HG02981 (cell line): ENCODE measurements at regions not wholly inside any gene's neighbourhood (a gene's known extent, or its start where the extent isn't known, plus 50 kb on each side); places are given as distances from the start of the nearest gene placed in this dataset.
"Not testable (repeated sequence)": the region's sequence is repeated elsewhere in the genome, so short reads cannot be mapped to it uniquely, and the experiment has no call there.

ENCODE experiments used
- ATAC-seq: cut with Tn5 transposase; IDR thresholded peaks from one replicate; pipeline ENCODE4 v1.9.1; 2021; ENCODE audit warnings: mild to moderate bottlenecking, moderate library complexity; ENCODE audit not compliant: unreplicated experiment

DNA sequence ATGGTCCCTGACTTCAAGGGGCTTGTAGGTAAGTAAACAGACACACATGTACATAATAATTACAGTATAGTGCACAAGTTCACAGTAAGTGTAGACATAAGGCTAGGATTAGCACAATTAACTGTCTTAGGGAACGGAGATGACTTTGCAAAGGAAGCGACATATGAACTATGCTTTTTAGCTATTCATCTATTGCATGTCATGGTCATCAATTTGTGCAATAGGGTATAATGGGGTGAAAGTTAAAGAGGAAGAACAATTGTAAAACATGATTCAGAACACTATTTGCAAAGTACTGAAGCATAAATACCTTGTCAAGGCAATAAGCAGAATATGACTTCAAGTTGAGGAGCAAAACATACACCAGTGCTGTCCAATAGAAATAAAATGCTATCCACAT lies 112.3 kb upstream of the SLC8A1 start:
- ATAC-seq = no peak

DNA sequence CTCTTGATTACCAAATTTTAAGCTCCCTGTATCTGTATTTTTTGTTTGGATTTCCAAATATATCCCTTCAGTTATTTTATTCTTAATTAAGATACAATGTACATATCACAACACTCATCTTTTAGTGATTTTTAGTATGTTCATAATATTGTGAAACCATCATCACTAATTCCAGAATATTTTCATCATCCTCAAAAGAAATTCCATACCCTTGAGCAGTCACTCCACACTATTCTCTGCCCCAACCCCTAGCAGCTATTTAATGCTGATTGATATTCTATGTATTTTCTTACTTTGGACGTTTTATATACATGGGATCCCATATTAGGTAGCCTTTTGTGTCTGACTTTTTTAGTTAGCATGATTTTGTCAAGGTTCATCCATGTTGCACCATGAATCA lies 127.4 kb upstream of the SLC8A1 start:
- ATAC-seq = no peak

DNA sequence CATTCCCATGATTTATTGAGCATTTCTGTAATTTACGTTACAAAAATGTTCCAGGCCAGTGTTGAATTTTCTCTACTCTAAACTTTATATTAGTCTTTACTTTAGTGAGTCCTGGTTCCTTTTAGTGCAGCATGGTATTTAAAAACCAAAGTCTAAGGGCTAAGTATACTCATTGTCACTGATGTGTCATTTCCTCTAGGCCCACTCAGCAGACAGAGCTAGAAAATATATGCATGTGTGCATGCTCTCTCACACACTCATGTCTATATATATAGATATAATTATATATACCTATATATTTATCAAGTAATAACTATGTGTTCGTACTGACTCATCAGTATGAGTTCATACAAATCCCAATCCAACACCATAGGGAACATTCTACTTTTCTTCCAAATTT lies 132.5 kb upstream of the SLC8A1 start:
- no peak for ATAC-seq

DNA sequence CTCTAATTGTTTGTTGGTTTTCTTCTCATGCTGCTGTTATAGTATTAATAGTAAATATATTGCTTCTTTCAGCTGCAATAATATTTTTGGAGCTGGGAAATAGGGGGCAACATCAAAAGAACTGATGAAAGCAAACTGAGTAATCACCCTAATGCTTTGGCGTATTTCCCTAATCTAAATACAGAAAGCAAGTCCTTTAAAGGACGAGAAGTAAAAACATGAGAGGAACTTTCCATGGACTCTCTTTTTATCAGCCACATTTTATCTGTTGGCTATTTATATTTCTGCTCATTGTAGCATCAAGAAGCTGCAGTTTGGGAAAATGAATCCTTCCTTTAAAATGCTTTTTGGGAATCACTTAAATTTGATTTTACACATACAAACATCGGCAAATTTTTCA lies 139.9 kb upstream of the SLC8A1 start:
- no peak for ATAC-seq

DNA sequence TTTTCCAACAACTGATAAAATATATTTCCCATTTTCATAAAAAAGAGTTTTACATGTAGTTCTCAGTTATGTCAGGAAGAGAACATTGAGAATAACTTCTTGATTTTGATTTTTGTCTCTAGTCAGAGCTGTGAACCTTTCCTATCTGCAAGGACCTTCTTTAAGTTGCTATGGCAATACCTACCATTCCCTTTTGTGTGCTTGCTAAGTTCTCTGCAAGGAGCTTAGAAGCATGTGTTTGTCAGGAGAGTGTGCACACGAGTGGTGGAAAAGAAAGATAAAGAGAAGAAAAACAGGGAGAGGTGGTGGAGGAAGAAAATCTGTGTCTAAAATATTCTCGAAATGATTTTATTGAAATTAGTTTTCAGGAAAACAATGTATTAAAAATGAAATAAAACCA lies 140.3 kb upstream of the SLC8A1 start:
- ATAC-seq = no peak

DNA sequence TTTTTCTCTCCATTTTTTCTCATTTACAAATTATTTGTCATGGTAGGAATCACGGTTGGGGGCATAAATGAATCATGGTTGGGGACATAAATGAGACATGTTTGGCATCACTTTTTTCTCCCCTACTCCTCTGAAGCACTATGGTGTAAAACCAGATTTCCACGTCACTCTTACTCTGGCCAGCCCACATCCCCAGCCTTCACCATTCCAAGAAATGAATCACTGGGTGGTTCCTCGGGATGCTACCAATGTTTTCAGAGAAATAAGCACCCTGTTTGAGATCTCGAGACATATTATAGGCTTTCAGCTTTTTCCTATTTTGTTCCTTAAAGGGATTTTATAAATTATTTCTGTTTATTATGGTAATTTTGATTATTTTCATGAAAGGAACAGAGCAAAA lies 155.0 kb upstream of the SLC8A1 start:
- no peak for ATAC-seq

DNA sequence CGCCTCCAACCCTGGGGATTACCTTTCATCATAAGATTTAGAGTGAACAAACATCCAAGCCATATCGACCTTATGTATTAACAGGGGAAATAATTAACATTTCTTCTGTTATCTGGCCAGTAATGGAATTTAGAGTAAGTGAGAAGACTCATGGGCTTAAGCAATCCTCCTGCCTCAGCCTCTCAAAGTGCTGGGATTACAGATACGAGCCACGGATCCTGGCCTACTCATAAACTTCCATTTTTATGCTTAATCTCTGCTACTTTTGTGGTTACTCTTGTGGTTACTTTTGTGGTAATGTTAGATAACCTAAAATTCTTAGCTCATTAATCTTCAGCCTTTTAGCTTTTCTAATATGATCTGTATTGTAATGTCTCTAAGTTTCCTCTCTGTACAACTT lies 159.3 kb upstream of the SLC8A1 start:
- no peak for ATAC-seq

DNA sequence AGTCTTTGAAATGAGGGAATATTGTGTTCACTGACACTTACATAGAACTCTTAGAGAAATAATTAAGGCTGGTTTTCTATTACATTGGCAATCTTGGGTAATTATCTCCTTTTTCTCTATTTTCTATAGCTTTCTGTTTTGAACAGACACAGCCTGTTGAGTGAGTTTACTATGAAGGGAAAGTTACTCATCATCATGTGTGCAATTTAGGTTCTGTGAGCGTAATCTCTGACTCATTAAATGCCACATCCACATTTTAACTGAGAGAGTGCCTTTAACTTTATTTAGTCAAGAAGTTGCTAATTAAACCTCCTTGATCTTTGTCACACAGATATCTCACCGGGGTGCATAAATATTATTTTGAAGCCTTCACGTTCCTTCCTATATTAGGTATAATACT lies 174.0 kb upstream of the SLC8A1 start:
- no peak for ATAC-seq

DNA sequence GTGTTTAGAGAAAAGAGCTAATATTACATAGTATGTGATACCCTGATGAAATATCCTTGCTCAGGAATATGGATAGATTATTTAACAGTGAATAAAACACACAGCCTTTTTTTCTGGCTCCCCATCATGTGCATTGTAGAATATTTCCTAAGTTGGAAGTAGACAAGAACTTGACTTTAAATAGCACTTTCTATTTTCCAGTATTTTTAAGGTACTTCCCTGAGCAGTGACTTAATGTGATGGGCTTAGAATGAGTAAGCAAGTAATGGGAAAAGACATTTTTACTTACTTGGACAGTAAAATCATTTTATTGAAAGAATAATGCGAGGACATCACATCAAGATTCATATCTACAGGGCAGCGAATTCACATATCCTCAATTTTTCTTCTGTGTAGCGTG lies 176.7 kb upstream of the SLC8A1 start:
- no peak for ATAC-seq

DNA sequence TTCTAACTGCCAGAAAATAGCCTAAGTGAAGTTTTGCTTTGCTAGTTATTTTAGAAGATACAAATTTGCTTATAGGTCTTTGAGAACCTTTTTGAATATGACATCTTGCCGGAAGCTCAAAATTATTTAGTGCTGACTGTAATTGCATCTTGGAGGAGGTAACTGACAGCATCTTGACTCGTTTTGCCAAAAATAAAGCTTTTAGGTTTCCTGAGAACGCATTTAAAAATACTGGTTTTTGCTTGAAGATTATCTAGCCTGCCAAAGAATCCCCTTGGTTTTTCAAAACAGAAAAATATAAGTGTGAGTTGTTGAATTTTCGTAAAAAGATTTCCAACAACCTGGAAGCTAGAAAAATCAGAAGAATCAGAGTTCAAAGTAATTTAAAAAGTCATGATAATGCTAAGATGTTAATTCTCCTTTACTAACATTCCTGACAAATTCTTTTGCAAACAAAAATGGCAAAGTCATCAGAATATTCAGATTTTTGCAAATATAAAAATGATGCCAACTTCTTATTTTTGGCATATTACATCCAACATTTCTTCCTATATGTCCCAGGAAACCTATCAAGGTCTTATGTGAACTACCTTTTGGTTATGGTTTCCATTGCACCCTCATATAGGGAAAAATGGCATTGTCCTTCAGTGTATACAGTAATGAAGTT lies 178.0 kb upstream of the SLC8A1 start:
- ATAC-seq = no peak

DNA sequence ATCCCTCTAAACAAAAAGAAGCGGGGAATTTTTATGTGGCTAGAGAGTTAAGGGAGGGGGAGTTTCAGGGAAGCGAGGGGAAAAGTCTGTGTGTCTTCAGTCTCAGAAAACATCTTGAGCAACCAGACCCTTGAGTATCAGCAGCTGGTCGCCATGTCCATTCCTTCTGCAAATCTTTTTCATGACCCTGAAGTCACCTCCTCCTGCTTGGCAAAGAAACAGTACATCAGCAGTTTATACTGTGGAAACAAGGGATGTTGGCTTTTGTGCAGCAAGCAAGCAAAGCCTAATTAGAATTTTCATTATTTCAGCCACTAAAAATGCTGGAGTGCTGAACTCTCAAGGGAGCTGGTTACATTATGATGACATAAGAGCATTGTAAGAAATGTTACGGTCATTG lies 187.4 kb upstream of the SLC8A1 start:
- no peak for ATAC-seq

DNA sequence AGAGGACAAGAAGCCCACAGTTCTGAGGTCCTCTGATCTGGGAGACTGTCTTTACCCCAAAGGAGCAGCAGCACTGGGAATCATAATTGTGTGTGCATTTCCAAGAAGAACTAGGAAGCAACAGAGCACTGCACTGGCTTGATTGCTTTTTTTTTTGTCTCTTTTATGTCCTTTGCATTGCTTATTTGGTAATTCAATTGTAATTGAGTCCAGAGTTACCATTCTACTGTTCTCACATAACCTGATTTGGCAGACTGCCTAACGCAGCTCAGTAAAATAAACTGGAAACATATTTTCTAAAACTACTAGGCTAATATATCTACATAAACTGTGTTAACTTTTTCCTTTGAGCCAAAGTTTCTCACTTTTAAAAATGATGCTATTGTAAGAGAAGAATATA lies 190.3 kb upstream of the SLC8A1 start:
- ATAC-seq = no peak

DNA sequence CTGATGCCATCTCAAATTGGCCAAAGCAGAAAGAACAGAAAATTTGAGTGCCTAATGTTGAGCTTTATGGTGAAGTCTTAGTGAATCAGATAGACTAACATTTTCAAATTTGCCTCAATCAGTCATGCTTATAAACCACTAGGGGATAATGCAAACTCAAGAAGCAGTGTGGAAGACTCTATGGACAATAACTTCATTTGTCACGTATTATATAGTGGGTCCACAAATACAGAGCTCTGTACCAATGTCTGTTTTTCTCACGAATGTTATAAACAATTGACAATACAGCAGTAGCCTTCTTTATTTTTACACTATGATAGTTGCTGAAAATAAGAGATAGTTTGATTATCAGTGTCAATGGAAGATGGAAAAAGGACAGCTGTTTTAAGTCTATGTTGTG lies 190.8 kb upstream of the SLC8A1 start:
- no peak for ATAC-seq

DNA sequence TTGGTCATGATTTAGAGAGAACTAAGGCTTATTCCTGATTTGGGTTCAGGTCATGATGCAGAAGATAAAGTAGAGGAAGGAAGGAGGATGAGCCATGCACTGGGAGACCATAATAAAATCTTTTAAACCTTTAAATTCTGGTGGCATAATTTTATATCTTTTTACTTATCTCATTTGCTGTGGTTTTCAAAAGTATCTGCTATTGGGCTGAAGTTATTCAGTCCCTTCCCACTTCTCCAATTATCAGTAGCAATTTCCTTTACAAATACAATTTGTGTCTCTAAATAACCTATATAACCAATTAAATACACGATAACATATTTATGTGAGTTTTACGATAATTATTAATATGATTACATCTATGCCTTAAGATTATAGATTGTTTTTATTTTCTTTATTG lies 194.8 kb upstream of the SLC8A1 start:
- ATAC-seq = no peak

DNA sequence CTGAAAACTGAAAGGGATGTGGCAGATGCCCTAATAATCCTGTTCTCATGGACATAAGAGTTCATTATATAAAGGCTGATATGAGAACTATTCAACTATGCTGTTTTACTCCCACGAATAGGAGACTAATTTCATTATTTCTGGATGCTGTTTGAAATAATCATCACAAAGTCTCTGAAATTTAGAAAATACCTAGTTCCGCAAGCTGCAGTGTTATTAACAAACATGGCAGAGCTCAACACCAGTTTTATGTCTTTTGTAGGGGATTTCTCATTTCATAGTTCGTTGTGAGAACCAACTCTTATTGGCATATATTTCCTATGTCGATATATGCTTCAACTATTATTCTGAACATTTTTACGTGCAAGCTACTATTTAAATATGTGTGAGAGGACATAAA lies 200.3 kb upstream of the SLC8A1 start:
- ATAC-seq = no peak

DNA sequence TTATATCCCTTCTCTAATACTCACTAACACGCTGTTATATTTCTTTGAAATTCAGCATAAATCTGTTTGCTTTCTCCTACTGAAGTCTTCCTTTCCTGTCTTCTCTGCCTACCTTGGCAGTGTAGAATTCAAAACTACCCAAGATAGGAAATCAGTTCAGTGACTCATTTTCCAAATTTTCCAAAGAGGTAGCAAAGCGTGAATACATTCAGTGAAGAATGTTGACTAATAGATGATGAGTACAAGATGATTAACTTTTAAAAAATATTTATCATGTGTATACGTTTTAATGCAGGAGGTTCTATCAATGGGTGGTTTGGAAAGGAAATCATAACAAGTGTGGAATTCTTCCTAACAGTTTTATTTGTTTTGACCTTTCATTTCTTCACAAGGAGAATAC lies 201.9 kb upstream of the SLC8A1 start:
- no peak for ATAC-seq

DNA sequence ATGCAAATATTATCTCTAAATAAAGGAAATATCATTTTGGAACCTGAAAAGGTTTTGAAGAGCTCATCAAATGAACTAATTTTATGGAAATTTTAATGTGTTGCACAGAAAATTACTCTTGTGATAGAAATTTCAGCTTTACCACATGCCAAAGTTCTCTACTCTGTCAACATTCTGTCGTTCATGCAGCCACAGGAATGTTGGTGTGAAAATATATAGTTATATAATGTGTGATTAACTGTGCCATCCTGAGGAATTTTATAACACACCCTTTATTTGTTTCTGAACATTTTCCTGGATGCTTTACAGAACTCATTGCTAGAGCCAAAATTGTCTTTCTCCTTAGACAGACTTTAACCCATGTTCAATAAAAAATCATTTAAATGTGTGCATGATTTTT lies 202.5 kb upstream of the SLC8A1 start:
- no peak for ATAC-seq

DNA sequence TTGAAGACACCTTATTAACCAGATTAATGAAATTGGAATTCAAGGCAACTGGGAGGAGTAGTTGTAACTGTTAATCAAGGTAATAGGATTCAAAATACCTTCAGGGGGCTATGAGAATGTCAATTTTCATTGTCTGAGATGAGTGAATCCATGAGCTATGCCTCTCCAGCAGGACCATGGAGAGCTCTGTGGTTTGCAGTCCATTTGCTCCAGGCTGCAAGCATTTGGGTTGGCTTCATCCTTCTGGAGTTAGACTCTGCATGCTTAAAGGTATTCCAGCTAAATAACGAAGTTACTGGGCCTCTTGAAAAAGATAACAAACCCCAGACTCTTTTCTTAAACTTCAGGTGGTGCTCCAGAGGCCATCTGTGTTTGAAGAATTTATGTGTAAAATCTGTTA lies 207.1 kb upstream of the SLC8A1 start:
- no peak for ATAC-seq

DNA sequence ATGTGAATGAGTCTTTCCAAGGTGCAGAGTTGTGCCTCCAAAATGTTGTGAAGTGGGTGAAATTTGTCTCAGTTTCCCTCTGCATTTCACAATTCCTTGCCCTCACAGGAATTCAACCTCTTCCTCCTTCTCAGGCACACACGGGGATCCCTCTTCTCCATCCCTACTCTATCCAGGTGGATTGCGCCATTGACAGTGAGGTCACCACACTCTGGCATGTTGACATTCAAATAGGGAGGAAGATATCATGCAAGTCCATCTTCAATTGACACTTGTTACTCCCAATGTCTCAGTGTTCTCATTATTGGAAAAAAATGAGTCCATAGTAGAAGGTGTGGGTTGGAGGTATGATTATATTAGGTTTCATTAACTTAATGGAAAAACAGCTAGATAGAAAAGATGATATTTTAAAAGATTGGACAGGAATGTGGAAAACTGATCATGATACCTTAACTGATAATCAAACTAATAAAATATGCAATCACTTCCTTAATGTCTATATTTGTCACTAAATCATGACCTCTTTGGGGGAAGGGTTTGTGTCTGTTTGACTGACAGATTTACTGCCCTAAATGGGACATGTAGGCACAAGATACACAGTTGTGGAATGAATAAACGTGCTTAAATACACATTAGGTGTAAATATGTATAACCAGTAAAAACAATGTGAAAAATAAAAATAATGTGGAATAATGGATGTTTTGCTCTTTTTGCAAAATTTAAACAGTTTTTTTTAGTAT lies 213.8 kb upstream of the SLC8A1 start:
- no peak for ATAC-seq

DNA sequence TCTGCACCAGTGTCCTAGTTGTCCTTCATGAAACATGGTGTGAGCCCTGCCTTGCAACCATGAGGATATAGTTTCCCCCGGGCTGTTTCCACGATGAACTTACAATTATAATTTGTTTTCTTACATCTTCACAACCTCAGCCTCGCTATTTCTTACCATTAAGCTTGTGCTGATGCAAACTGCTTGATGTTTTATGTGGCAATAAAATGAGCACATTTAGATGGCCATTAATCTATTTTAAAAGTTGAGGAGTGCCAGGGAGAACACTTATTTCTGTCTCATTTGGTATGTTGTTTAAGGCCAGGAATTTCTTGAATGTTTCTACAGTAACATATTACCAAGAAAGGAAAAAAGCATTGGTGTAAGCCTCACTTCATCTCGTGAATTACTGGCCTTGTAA lies 214.5 kb upstream of the SLC8A1 start:
- ATAC-seq = no peak

DNA sequence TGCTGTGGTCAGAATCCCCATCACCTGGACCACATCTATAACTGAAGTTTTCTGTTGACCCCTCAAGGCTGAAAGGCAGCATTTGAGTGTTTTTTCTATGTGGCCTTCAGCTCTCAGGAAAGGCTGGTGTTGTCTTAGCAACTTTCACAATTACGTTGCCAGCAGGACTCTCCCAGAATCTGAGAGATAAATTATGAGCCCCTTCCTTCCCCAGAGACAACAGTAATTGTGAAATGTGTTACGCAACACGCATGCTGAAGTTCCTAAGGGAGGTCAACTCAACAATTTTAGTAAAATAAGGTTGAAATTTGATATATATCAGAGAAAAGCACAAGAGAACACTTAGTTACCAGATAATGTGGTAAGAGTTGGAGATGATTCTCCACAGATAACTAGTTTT lies 216.5 kb upstream of the SLC8A1 start:
- no peak for ATAC-seq

DNA sequence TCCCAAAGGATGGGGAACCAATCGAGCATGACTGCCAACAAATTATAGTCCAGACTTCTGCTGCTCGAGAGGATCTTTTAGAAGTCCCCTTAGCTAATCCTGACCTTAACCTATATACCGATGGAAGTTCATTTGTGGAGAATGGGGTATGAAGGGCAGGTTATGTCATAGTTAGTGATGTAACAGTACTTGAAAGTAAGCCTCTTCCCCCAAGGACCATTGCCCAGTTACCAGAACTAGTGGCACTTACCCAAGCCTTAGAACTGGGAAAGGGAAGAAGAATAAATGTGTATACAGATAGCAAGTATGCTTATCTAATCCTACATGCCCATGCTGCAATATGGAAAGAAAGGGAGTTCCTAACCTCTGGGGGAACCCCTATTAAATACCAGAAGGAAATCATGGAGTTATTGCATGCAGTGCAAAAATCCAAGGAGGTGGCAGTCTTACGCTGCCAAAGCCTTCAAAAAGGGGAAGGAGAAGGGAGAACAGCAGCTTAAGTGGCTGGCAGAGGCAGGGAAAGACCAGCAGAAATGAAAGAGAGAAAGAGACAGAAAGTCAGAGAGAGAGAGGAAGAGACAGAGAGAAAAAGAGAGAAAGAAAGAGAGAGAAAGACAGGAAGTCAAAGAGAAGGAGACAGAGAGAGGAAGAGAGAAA lies 224.4 kb upstream of the SLC8A1 start:
- ATAC-seq = not testable (repeated sequence)
